ENCODE measurements at regions not wholly inside any gene's neighbourhood (a gene's known extent, or its start where the extent isn't known, plus 50 kb on each side); places are given as distances from the start of the nearest gene placed in this dataset.

DNA sequence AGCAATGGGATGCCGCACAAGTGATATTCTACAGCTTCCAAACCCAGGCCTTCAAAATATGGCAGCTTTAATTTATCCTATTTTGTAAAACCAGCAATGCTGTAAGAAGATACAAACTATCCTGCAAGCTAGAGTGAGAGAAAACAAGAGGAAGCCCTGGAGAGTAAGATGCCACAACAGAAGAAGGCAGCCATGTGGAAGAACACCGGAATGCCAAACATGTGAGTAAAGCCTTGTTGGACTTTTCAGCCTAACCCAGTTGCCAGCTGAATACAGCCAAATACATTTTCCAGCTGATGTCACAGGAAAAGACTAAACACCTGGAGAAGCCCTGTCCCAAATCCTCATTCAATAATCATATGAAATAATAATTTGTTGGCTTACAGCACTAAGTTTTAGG lies 1115.1 kb upstream of the CADM2 start:
- TF ChIP-seq EZH2phosphoT487 (IDR thresholded peaks at IDR 0.05; ENCODE audit: insufficient read depth, low read depth) = no peak
- no peak for TF ChIP-seq EZH2 (IDR thresholded peaks at IDR 0.05; ENCODE audit: insufficient read depth, poor library complexity, severe bottlenecking)
